DOHH2 (cell line): ENCODE measurements at regions not wholly inside any gene's neighbourhood (a gene's known extent, or its start where the extent isn't known, plus 50 kb on each side); places are given as distances from the start of the nearest gene placed in this dataset.

Experiments used
- H3F3A ChIP-seq: fragments of 200-600 bp; sonication (generic), shearing (Covaris generic); 2 replicates; pipeline ENCODE4 v1.6.0; 2016; ENCODE audit warnings: antibody characterized with exemption, mild to moderate bottlenecking; ENCODE audit not compliant: control insufficient read depth, insufficient read depth
- H3K27ac ChIP-seq: fragments of 200-600 bp; sonication (generic); 2 replicates; pipeline ENCODE4 v1.5.1; 2014; ENCODE audit warnings: low read depth, mild to moderate bottlenecking, low read length, moderate library complexity
- H3K27me3 ChIP-seq: fragments of 200-600 bp; sonication (generic); 2 replicates; pipeline ENCODE4 v1.6.1; 2014; ENCODE audit warnings: mild to moderate bottlenecking, low read length, mixed read lengths; ENCODE audit not compliant: control insufficient read depth
- H3K36me3 ChIP-seq: fragments of 200-600 bp; sonication (generic); 2 replicates; pipeline ENCODE4 v1.6.1; 2014; ENCODE audit warnings: mild to moderate bottlenecking, low read length, moderate library complexity, mixed read lengths; ENCODE audit not compliant: control insufficient read depth
- H3K4me1 ChIP-seq: fragments of 200-600 bp; sonication (generic); 2 replicates; pipeline ENCODE4 v1.6.1; 2014; ENCODE audit warnings: mild to moderate bottlenecking, low read length, mixed read lengths; ENCODE audit not compliant: control insufficient read depth
- H3K4me2 ChIP-seq: fragments of 200-600 bp; sonication (generic); 2 replicates; pipeline ENCODE4 v1.6.0; 2014; ENCODE audit warnings: mild to moderate bottlenecking, low read length, moderate library complexity
- H3K4me3 ChIP-seq: fragments of 200-600 bp; sonication (generic); 2 replicates; pipeline ENCODE4 v1.5.1; 2014; ENCODE audit warnings: mild to moderate bottlenecking, low read length, mixed read lengths
- H3K79me2 ChIP-seq: fragments of 200-600 bp; sonication (generic); 2 replicates; pipeline ENCODE4 v1.6.1; 2014; ENCODE audit warnings: mild to moderate bottlenecking, low read length, mixed read lengths; ENCODE audit not compliant: control insufficient read depth
- H3K9me2 ChIP-seq: fragments of 200-600 bp; sonication (generic); replicated peaks from 2 replicates; pipeline ENCODE4 v1.6.1; 2014; ENCODE audit warnings: mild to moderate bottlenecking, low read length, mixed read lengths; ENCODE audit not compliant: control insufficient read depth
- H3K9me3 ChIP-seq: fragments of 200-600 bp; sonication (generic); 2 replicates; pipeline ENCODE4 v1.6.1; 2014; ENCODE audit warnings: antibody characterized with exemption, low read length, mixed read lengths; ENCODE audit not compliant: control insufficient read depth, insufficient read depth
- H4K20me1 ChIP-seq: fragments of 200-600 bp; sonication (generic); 2 replicates; pipeline ENCODE4 v1.6.0; 2014; ENCODE audit warnings: low read depth, mild to moderate bottlenecking, antibody characterized with exemption, low read length, moderate library complexity; ENCODE audit not compliant: control insufficient read depth, insufficient read depth
- EZH2phosphoT487 ChIP-seq: fragments of 200-600 bp; sonication (generic); IDR thresholded peaks from 2 replicates; pipeline ENCODE4 v1.6.1; 2017; ENCODE audit warnings: borderline replicate concordance, mild to moderate bottlenecking, antibody characterized with exemption, low read length, moderate library complexity, mixed read lengths
- TF ChIP-seq, protein P1 (sequence below): fragments of 200-600 bp; sonication (generic); IDR thresholded peaks from one replicate; pipeline ENCODE4 v1.5.1; 2014; ENCODE audit warnings: antibody characterized with exemption, mild to moderate bottlenecking, low read depth, low read length; ENCODE audit not compliant: poor library complexity, severe bottlenecking

DNA sequence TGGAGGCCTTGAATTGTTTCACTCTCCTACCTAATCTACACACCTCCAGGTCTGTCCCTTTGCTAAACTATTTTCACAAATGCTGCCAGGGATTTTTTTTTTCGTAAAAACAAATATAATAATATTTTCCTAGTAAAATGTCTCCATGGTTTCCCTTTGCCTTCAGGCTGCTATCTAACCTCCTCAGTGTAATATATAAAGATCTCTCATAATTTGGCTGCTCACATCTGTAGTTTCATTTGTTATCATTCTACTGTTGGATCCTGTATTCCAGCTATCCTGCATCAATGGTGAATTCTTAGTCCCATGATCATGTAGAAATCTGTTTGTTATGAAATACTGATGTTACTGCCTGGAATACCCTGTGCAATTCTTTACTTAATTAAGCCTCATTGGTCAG lies 211.9 kb upstream of the CHRM2 start:
- H3F3A ChIP-seq = no peaks in the 10 kb centered on the region
- no peaks in the 10 kb centered on the region for H3K36me3 ChIP-seq
- H3K27me3 ChIP-seq = no peaks in the 10 kb centered on the region
- H3K27ac ChIP-seq = no peak overlapping the region
- H3K9me3 ChIP-seq = no peaks in the 10 kb centered on the region
- H3K4me2 ChIP-seq = no peak overlapping the region
- H3K4me3 ChIP-seq = no peak overlapping the region
- no peak for TF ChIP-seq EZH2phosphoT487
- TF ChIP-seq, protein P1, sequence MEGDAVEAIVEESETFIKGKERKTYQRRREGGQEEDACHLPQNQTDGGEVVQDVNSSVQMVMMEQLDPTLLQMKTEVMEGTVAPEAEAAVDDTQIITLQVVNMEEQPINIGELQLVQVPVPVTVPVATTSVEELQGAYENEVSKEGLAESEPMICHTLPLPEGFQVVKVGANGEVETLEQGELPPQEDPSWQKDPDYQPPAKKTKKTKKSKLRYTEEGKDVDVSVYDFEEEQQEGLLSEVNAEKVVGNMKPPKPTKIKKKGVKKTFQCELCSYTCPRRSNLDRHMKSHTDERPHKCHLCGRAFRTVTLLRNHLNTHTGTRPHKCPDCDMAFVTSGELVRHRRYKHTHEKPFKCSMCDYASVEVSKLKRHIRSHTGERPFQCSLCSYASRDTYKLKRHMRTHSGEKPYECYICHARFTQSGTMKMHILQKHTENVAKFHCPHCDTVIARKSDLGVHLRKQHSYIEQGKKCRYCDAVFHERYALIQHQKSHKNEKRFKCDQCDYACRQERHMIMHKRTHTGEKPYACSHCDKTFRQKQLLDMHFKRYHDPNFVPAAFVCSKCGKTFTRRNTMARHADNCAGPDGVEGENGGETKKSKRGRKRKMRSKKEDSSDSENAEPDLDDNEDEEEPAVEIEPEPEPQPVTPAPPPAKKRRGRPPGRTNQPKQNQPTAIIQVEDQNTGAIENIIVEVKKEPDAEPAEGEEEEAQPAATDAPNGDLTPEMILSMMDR = no peak
- H4K20me1 ChIP-seq = no peaks in the 10 kb centered on the region
- H3K4me1 ChIP-seq = no peaks in the 10 kb centered on the region
- no peaks in the 10 kb centered on the region for H3K79me2 ChIP-seq
- no peaks in the 10 kb centered on the region for H3K9me2 ChIP-seq

DNA sequence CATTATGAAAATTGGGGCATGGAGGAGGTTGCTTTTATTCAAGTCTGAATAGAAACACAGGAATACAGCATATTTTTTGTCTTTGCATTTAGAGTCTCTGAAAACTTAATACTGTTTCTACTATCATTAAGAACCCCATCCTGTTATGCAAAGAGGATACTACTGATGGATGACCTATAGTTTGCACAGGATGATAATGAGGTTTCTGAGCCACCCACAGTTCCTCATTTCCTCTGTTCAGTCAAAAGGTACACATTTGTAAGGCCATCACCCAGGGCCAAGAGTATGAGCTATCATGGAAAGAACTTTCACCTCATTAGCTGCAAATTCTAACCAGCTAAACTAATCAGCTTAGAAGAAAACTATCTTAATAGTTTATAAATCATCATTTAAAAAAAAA lies 213.0 kb upstream of the CHRM2 start:
- no peaks in the 10 kb centered on the region for H3K4me1 ChIP-seq
- H3K9me3 ChIP-seq = no peaks in the 10 kb centered on the region
- no peak overlapping the region for H3K4me2 ChIP-seq
- H3K4me3 ChIP-seq = no peak overlapping the region
- no peaks in the 10 kb centered on the region for H3K27me3 ChIP-seq
- no peaks in the 10 kb centered on the region for H3K79me2 ChIP-seq
- no peaks in the 10 kb centered on the region for H3K36me3 ChIP-seq
- no peak overlapping the region for H3K27ac ChIP-seq
- no peak for TF ChIP-seq EZH2phosphoT487
- TF ChIP-seq, protein P1 = no peak
- no peaks in the 10 kb centered on the region for H4K20me1 ChIP-seq
- H3F3A ChIP-seq = no peaks in the 10 kb centered on the region
- H3K9me2 ChIP-seq = no peaks in the 10 kb centered on the region

GRCh38 chr7:136654406-136654805 lies 214.0 kb upstream of the CHRM2 start:
- H4K20me1 ChIP-seq = no peaks in the 10 kb centered on the region
- no peaks in the 10 kb centered on the region for H3K79me2 ChIP-seq
- no peaks in the 10 kb centered on the region for H3K36me3 ChIP-seq
- no peaks in the 10 kb centered on the region for H3F3A ChIP-seq
- H3K4me3 ChIP-seq = no peak overlapping the region
- H3K9me3 ChIP-seq = no peaks in the 10 kb centered on the region
- no peaks in the 10 kb centered on the region for H3K27me3 ChIP-seq
- TF ChIP-seq EZH2phosphoT487 = no peak
- TF ChIP-seq, protein P1 = no peak
- H3K27ac ChIP-seq = no peak overlapping the region
- no peaks in the 10 kb centered on the region for H3K9me2 ChIP-seq
- H3K4me1 ChIP-seq = no peaks in the 10 kb centered on the region
- no peak overlapping the region for H3K4me2 ChIP-seq
